ENCODE measurements at regions not wholly inside any gene's neighbourhood (a gene's known extent, or its start where the extent isn't known, plus 50 kb on each side); places are given as distances from the start of the nearest gene placed in this dataset.
"Not testable (repeated sequence)": the region's sequence is repeated elsewhere in the genome, so short reads cannot be mapped to it uniquely, and the experiment has no call there.

GRCh38 chr10:53325066-53325465 is 552.5 kb upstream of the MBL2 start:
- DNase-seq, result no peak

- DNase-seq, result no peak
Measured at GRCh38 chr10:53315709-53316108, 543.1 kb upstream of the MBL2 start.

- peak; percentile 63 for DNase-seq
Measured at GRCh38 chr10:53314876-53315275, 542.3 kb upstream of the MBL2 start.

- DNase-seq, result no peak
Measured at GRCh38 chr10:53298443-53298842, 525.9 kb upstream of the MBL2 start.

- no peak for DNase-seq
Measured at GRCh38 chr10:53284615-53285182, 512.1 kb upstream of the MBL2 start.

- DNase-seq, result no peak
Measured at GRCh38 chr10:53276797-53277196, 504.2 kb upstream of the MBL2 start.

- no peak for DNase-seq
Measured at GRCh38 chr10:53269482-53269881, 496.9 kb upstream of the MBL2 start.

GRCh38 chr10:53260213-53260612 is 487.6 kb upstream of the MBL2 start:
- no peak for DNase-seq

GRCh38 chr10:53256623-53257022 is 484.0 kb upstream of the MBL2 start:
- peak; percentile 70 for DNase-seq

GRCh38 chr10:53255661-53256205 is 483.1 kb upstream of the MBL2 start:
- DNase-seq, result no peak

GRCh38 chr10:53253221-53253620 is 480.6 kb upstream of the MBL2 start:
- DNase-seq, result no peak

- DNase-seq, result no peak
Measured at GRCh38 chr10:53239873-53240272, 467.3 kb upstream of the MBL2 start.

GRCh38 chr10:53236941-53237340 is 464.4 kb upstream of the MBL2 start:
- DNase-seq, result no peak

GRCh38 chr10:53233749-53234148 is 461.2 kb upstream of the MBL2 start:
- DNase-seq, result no peak

GRCh38 chr10:53230651-53231050 is 458.1 kb upstream of the MBL2 start:
- no peak for DNase-seq

- DNase-seq, result no peak
Measured at GRCh38 chr10:53223851-53224250, 451.3 kb upstream of the MBL2 start.

- DNase-seq, result no peak
Measured at GRCh38 chr10:53222806-53223205, 450.2 kb upstream of the MBL2 start.

GRCh38 chr10:53209944-53210611 is 437.5 kb upstream of the MBL2 start:
- peak; percentile 71 for DNase-seq

GRCh38 chr10:53183733-53184132 is 411.1 kb upstream of the MBL2 start:
- DNase-seq, result no peak

GRCh38 chr10:53177468-53177867 is 404.9 kb upstream of the MBL2 start:
- no peak for DNase-seq

GRCh38 chr10:53166325-53166724 is 393.7 kb upstream of the MBL2 start:
- DNase-seq, result no peak

GRCh38 chr10:53162856-53163255 is 390.3 kb upstream of the MBL2 start:
- no peak for DNase-seq

- no peak for DNase-seq
Measured at GRCh38 chr10:53161231-53161630, 388.6 kb upstream of the MBL2 start.

- not testable (repeated sequence) for DNase-seq
Measured at GRCh38 chr10:53155674-53156073, 383.1 kb upstream of the MBL2 start.

- DNase-seq, result no peak
Measured at GRCh38 chr10:53153831-53154230, 381.2 kb upstream of the MBL2 start.

Measured in islet precursor cell (in vitro differentiated cells).